Mucosa of rectum (tissue), 2 donors: ENCODE measurements at regions not wholly inside any gene's neighbourhood (a gene's known extent, or its start where the extent isn't known, plus 50 kb on each side); places are given as distances from the start of the nearest gene placed in this dataset.

Experiments
- H3K27ac ChIP-seq, 2 donors: one replicate each; pipeline ENCODE4 v1.7.0; 2013; ENCODE audit warnings: inconsistent platforms in 2 of 2, low read depth in 2 of 2, low read length in 2 of 2
- H3K27me3 ChIP-seq, 2 donors: one replicate each; pipeline ENCODE4 v1.7.0; 2013; ENCODE audit warnings: low read length in 2 of 2; ENCODE audit not compliant: control insufficient read depth in 2 of 2, insufficient read depth in 2 of 2
- H3K36me3 ChIP-seq, 2 donors: one replicate each; pipeline ENCODE4 v1.7.0; 2013; ENCODE audit warnings: low read length in 2 of 2; ENCODE audit not compliant: control insufficient read depth in 2 of 2, insufficient read depth in 2 of 2
- H3K4me1 ChIP-seq, 2 donors: one replicate each; pipeline ENCODE4 v1.7.0; 2013; ENCODE audit warnings: low read length in 2 of 2, mild to moderate bottlenecking in 1 of 2; ENCODE audit not compliant: control insufficient read depth in 2 of 2, insufficient read depth in 2 of 2
- H3K4me3 ChIP-seq, 2 donors: one replicate each; pipeline ENCODE4 v1.7.0; 2013; ENCODE audit warnings: low read length in 2 of 2
- H3K9ac ChIP-seq, 2 donors: one replicate each; pipeline ENCODE4 v1.7.0; 2013; ENCODE audit warnings: low read length in 2 of 2, low read depth in 1 of 2, mild to moderate bottlenecking in 1 of 2
- H3K9me3 ChIP-seq, 2 donors: one replicate each; pipeline ENCODE4 v1.7.0; 2013; ENCODE audit warnings: low read length in 2 of 2; ENCODE audit not compliant: control insufficient read depth in 2 of 2
- donor health status: healthy.
- donor health status: Normal muscosa, but diverticular disease.

DNA sequence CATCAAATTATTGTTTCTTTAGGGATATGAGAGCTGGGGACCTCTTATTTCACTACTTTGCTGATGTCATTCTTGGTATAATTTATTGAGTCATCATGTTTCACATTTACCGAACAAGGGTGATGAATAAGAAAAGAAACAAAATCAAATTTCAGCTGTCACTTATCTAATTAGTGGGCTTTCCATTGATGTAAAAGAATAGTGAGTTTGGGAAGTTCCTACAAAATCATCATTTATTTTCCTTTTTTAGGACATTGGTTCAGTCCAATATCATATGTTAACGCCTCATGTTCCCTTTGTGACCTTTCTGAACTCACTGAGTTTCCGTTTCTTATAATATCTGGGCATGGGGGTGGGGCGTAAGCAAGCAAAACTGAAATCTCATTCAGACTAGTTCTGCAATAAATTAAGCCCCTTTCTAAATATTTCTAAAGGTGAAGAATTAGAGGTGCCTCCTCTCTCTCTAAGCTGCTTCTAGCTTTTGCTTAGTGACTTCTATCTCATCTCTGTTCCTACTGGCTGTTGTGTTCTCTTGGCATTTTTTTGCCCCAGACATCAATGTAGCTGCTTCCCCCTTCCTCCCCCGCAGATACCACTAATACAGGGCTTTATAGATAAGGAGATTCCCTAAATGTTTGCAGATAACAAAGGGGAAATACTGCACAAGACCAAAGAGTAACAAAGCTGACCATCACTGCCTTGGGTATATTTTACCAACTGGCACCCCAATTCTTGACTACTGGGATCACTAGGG, 238.0 kb upstream of the CTNNB1 start:
- Histone ChIP-seq H3K9ac (no peak overlapping the region), H3K4me1 (no peaks in the 10 kb centered on the region), H3K27me3 (no peaks in the 10 kb centered on the region), H3K4me3 (no peak overlapping the region), H3K27ac (no peak overlapping the region), H3K9me3 (no peaks in the 10 kb centered on the region), H3K36me3 (no peaks in the 10 kb centered on the region)

DNA sequence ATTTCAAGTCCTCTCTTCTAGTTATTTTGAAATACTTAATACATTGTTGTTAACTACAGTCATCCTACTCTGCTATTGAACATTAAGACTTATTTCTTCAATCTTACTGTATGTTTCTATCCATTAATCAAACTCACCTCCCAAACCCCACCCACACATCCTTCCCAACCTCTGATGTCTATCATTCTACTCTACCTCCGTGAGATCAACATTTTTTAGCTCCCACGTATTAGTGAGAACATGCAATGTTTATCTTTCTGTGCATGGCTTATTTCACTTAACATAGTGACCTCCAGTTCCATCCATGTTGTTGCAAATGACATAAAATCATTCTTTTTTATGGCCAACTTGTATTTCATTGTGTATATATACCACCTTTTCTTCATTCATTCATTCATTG, 236.6 kb upstream of the CTNNB1 start:
- Histone ChIP-seq H3K27ac (no peak overlapping the region), H3K27me3 (no peaks in the 10 kb centered on the region), H3K4me1 (no peaks in the 10 kb centered on the region), H3K4me3 (no peak overlapping the region), H3K9me3 (no peaks in the 10 kb centered on the region), H3K9ac (no peak overlapping the region), H3K36me3 (no peaks in the 10 kb centered on the region)

DNA sequence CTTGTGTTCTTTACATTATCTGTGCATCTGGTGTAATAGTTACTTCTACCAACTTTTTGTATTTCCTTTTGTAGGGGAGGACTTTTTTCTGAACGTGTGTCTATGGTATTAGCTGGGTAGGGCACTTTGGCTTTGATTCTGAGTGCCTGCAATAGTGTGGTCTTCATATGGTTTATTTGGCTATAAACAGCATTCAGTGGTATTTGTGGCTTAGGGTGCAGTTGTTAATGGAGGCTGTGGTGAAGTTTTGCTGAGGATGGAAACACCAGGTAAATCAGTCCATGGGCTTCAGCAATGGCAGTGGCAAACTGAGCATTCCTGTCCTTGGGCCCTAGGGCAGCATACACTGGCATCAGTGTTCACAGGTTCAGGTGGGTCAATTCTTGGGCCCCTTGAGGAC, 230.6 kb upstream of the CTNNB1 start:
- no peaks in the 10 kb centered on the region for H3K27me3 ChIP-seq
- no peak overlapping the region for H3K4me3 ChIP-seq
- H3K9ac ChIP-seq: no peak overlapping the region
- H3K27ac ChIP-seq: no peak overlapping the region
- peaks cover 11 to 19% of the 10 kb centered on the region in 2 donors for H3K4me1 ChIP-seq
- H3K36me3 ChIP-seq: no peaks in the 10 kb centered on the region
- no peaks in the 10 kb centered on the region for H3K9me3 ChIP-seq

DNA sequence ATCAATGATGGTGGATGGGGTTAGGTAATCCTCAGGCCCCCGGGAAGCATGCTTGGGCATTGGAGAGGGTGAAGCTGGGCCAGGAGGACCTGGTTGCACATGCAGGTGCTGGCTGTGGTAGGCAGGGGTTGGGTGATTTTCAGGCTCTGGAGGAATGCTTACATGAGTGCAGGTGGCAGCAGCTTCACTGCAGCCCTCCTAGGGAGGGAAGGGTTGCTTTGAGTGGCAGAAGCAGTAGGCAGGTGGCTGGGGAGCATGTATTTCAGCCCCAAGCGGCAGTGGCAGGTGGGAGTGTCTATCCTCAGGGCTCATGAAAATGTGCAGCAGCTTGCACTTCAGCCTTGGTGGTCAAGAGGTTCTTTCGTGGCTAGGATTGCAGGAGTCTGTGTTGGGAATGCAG, 230.0 kb upstream of the CTNNB1 start:
- Histone ChIP-seq H3K27me3 (no peaks in the 10 kb centered on the region), H3K27ac (no peak overlapping the region), H3K4me1 (peaks cover 11 to 19% of the 10 kb centered on the region in 2 donors), H3K36me3 (no peaks in the 10 kb centered on the region), H3K4me3 (no peak overlapping the region), H3K9ac (no peak overlapping the region), H3K9me3 (no peaks in the 10 kb centered on the region)

DNA sequence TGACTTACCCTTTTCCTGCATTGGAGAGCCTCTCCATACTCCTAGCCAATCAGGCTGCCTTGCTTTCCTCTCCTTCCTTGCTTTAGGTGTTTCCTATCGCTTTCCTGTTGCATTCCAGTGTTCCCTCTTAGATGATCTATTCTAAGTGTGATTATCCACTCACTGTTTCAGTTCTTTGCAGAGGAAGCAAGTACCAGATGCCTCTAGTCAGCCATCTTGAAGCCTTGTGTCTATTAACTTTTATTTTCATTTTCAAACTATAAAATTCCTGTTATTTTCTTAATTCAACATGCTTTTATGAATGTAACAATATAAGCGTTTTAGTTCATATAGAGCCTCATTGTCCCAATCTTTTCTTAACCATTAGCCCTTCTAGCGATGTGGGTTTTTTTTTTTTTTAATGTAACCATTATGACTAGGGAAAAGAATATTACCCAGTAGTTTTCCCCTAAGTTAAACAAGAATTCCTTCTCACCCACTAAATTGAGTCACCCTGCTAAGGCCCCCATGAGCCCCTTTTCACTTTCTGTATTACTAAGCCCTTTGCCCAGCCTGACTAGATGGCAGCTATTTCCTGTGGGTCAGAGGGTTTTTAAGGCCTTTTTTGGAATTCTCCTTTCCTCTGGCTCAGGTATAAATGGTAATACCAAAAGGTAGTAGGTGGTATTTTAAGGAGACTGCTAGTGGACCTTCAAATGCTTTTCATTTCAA, 229.4 kb upstream of the CTNNB1 start:
- H3K4me1 ChIP-seq: peaks cover 11 to 19% of the 10 kb centered on the region in 2 donors
- no peaks in the 10 kb centered on the region for H3K36me3 ChIP-seq
- H3K27me3 ChIP-seq: no peaks in the 10 kb centered on the region
- no peaks in the 10 kb centered on the region for H3K9me3 ChIP-seq
- no peak overlapping the region for H3K27ac ChIP-seq
- no peak overlapping the region for H3K4me3 ChIP-seq
- no peak overlapping the region for H3K9ac ChIP-seq

DNA sequence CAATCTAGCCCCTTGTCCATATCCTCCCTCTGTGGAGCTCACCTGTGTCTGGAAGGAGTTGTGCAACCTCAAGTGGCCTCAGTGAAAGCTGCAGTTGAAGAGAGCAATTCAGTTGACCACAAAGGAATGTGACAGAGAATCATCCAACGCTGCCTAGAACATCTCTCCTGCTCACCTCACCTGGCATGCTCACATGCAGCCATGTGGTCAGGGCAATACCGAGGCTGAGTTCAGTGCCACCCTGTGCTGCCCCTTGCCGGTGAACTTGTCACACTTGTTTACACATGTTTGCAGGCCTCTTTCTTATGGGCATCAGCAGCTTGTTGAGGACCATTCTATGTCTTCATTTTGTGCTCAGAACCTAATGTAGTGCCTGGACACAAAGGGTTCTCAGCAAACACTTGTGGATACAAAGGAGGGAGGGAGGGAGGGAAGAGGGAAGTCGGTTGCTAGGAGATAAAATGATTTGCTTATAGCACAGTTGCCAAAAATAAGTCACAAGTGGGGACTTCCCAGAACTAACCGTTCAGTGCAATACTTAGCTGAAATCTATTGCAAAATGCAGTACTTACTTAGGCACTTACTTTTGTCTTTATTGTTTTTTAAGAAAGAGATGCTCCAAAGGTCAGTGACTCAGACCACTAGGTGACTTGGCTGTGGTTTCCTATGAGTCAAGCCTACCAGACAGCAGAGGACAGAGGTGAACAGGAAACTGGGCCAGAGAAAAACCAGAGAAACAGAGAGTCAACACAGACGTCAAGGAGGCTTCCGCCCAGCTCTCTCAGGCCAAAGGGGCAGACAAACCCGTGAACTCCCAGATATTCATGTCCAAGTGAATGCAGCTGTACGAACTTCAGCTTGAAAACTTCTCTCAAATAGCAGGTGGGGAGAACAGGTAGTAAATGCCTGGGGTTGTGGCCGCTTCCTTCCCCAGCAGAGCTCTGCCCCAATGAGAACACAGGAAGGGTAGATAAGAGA, 227.8 kb upstream of the CTNNB1 start:
- Histone ChIP-seq H3K9me3 (no peaks in the 10 kb centered on the region), H3K27ac (peak overlapping the region; percentile 56 to 76), H3K27me3 (no peaks in the 10 kb centered on the region), H3K9ac (peak overlapping the region in 1 of 2 donors; percentile 44), H3K36me3 (no peaks in the 10 kb centered on the region), H3K4me1 (peaks cover 11 to 19% of the 10 kb centered on the region in 2 donors), H3K4me3 (no peak overlapping the region)

DNA sequence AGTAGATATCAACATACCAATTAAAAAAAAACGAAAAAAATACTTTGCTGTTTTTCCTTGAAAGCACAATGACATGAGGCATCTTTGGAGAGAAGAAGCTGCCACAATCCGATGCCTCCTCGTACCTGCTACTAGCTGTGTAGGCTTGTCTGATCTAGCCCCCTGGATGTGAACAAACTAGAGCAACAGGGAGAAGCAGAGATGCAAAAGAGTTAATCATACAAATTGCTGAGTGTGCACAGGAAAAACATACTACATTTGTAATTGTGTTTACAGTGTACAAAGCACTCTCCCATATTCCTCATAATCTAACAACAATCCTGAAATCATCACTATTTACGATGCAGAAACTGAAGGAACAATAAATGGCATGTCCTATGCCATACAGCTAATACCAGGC, 227.0 kb upstream of the CTNNB1 start:
- Histone ChIP-seq H3K9ac (no peak overlapping the region), H3K9me3 (no peaks in the 10 kb centered on the region), H3K4me1 (peaks cover 11 to 19% of the 10 kb centered on the region in 2 donors), H3K4me3 (no peak overlapping the region), H3K27me3 (no peaks in the 10 kb centered on the region), H3K36me3 (no peaks in the 10 kb centered on the region), H3K27ac (peak overlapping the region; percentile 56 to 76)

DNA sequence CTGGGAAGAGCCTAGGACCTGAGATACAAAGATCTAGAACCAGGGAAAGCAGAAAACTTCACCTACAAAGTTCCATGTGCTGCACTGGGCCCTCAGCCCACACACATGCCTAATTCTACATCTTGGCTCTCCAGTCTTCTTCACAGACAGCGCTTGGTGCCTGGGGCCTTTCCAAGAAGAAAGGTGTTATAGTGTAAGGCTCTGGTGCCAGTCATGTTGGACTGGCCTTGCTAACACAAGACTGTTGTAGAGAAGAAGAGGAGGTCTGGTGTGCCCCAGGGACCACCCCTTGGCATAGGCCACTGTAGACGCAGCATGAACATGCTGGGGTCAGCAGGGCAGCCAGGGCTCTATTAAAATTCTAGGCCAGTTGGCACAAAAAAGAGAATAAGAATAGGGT, 226.2 kb upstream of the CTNNB1 start:
- H3K4me3 ChIP-seq: no peak overlapping the region
- H3K27me3 ChIP-seq: no peaks in the 10 kb centered on the region
- no peak overlapping the region for H3K27ac ChIP-seq
- peaks cover 11 to 19% of the 10 kb centered on the region in 2 donors for H3K4me1 ChIP-seq
- no peaks in the 10 kb centered on the region for H3K9me3 ChIP-seq
- H3K36me3 ChIP-seq: no peaks in the 10 kb centered on the region
- H3K9ac ChIP-seq: no peak overlapping the region

DNA sequence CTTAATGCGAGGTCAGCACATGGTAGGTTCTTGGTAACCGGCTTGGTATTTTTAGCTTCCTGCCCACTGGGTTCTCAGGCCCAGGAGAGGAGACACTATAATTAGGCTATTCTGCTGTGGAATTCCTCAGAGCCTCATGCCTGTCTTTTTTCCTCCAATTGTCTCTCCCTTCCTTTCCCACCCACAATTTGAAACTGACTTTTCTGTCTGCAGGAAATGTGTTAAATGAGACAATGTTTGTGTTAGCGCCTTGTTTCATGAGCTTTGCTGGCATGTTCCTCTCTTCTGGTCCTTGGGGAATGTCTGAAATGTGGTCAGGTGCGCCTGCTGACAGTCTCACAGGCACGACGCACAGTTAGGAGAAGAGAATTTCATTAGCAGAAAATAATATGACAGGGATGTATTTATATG, 223.6 kb upstream of the CTNNB1 start:
- Histone ChIP-seq H3K36me3 (no peaks in the 10 kb centered on the region), H3K4me1 (peaks cover 11 to 18% of the 10 kb centered on the region in 2 donors), H3K4me3 (no peak overlapping the region), H3K27ac (no peak overlapping the region), H3K9me3 (no peaks in the 10 kb centered on the region), H3K27me3 (no peaks in the 10 kb centered on the region), H3K9ac (no peak overlapping the region)

DNA sequence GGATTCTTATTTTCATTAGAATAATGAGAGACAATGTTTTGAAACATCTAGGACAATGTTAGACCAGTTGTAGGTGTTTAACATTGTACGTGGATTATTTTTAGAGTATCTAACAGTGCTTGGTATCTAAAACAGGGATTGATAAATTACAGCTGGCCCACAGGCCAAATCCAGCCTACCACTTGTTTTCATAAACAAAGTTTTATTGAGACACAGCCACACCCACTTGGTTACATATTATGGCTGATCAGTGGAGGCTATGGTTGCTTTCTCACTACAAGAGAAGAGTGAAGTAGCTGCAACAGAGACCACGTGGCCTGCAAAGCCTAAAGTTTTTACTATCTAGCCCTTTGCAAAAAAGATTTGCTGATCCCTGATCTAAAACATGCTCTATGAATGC, 223.1 kb upstream of the CTNNB1 start:
- Histone ChIP-seq H3K4me3 (no peak overlapping the region), H3K36me3 (no peaks in the 10 kb centered on the region), H3K4me1 (peaks cover 6 to 13% of the 10 kb centered on the region in 2 donors), H3K27ac (no peak overlapping the region), H3K9ac (no peak overlapping the region), H3K27me3 (no peaks in the 10 kb centered on the region), H3K9me3 (no peaks in the 10 kb centered on the region)
